ENCODE measurements at regions not wholly inside any gene's neighbourhood (a gene's known extent, or its start where the extent isn't known, plus 50 kb on each side); places are given as distances from the start of the nearest gene placed in this dataset.

DNA sequence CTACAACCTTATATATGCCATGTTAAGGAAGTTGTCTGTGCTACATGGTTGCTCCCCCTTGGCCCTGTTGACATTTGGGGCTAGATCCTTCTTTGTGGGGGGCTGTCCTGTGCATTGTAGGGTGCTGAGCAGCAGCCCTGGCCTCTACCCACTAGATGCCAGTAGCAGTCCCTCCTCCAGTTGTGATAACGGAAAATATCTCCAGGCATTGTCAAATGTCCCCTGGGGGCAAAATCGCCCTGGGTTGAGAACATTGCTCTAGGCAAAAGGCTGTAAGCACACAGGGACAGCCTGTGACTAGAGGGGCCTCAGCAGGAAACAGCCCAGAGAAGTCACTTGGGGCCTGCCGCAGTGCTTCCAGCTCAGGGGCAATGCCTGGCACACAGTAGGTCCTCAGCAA, 1100.3 kb downstream of the BCL11B start:
- Histone ChIP-seq H3K4me3 (no peak overlapping the region), H3K4me1 (no peaks in the 10 kb centered on the region), H3K27ac (no peak overlapping the region), H3K27me3 (no peaks in the 10 kb centered on the region), H3K9me3 (peaks cover 0 to 16% (median 0%) of the 10 kb centered on the region in 4 donors), H3K36me3 (no peaks in the 10 kb centered on the region)
- TF ChIP-seq, protein P1, sequence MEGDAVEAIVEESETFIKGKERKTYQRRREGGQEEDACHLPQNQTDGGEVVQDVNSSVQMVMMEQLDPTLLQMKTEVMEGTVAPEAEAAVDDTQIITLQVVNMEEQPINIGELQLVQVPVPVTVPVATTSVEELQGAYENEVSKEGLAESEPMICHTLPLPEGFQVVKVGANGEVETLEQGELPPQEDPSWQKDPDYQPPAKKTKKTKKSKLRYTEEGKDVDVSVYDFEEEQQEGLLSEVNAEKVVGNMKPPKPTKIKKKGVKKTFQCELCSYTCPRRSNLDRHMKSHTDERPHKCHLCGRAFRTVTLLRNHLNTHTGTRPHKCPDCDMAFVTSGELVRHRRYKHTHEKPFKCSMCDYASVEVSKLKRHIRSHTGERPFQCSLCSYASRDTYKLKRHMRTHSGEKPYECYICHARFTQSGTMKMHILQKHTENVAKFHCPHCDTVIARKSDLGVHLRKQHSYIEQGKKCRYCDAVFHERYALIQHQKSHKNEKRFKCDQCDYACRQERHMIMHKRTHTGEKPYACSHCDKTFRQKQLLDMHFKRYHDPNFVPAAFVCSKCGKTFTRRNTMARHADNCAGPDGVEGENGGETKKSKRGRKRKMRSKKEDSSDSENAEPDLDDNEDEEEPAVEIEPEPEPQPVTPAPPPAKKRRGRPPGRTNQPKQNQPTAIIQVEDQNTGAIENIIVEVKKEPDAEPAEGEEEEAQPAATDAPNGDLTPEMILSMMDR (IDR thresholded peaks at IDR 0.05): no peak
- TF ChIP-seq POLR2A (IDR thresholded peaks at IDR 0.05): no peak
- TF ChIP-seq EP300 (IDR thresholded peaks at IDR 0.05): no peak
- 86 to 100% methylated on average over 1 to 3 of the region's 3 CpGs for WGBS, 2 donors
- no peak for DNase-seq (ENCODE audit: low spot score in 2 of 2)

DNA sequence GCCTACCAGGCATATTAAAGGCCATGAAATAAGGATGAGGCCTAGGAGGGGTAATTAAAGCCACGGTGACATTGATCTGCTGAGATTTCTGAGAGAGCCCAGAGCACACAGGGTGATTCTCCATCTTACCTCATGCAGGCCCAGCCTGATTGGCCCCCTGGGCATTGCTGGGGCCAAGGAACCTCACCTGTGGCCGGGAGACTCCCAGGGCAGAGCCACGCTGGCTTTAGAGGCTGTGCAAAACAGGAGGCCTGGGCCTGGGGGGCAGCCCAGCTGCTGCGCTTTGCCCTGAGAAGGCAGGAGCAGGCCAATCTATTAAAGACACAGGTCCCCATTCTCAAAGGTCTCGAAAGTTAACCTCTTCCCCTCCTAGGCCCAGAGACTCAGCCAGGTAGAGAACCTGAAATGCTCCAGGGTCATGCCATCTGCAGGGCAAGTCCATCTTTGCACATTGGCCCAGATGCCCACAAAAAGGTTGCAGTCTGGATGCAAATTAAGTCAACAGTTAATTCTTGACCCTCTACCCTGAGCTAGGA, 1099.7 kb downstream of the BCL11B start:
- Histone ChIP-seq H3K27me3 (no peaks in the 10 kb centered on the region), H3K27ac (no peak overlapping the region), H3K4me3 (no peak overlapping the region), H3K36me3 (no peaks in the 10 kb centered on the region), H3K9me3 (peaks cover 0 to 16% (median 0%) of the 10 kb centered on the region in 4 donors), H3K4me1 (no peaks in the 10 kb centered on the region)
- no peak for DNase-seq (ENCODE audit: low spot score in 2 of 2)
- TF ChIP-seq, protein P1 (IDR thresholded peaks at IDR 0.05): no peak
- TF ChIP-seq POLR2A (IDR thresholded peaks at IDR 0.05): no peak
- TF ChIP-seq EP300 (IDR thresholded peaks at IDR 0.05): no peak
- WGBS, 2 donors: 77 to 80% methylated on average over 5 of the region's 5 CpGs

DNA sequence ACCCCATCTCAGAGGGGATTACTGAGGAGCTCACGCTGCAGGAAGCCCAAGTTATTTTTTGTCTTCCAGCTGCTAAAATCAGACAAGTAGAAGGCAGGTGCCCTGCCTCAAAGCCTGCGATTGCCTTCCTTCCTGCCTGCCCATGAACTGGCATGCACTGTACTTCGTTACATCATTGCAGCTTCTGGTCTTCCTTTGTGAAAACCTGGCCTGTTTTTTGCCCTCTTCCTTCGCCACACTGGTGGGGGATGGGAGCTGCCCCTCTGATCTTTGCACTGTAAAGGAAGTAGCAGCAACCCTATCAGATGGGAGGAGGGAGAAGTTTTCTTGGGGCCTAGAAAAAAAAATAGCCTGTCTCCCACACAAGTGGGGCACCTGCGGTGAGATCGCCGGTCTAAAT, 1098.7 kb downstream of the BCL11B start:
- no peak for DNase-seq (ENCODE audit: low spot score in 2 of 2)
- Histone ChIP-seq H3K27me3 (no peaks in the 10 kb centered on the region), H3K9me3 (peaks cover 0 to 9% (median 0%) of the 10 kb centered on the region in 4 donors), H3K4me3 (no peak overlapping the region), H3K27ac (no peak overlapping the region), H3K36me3 (no peaks in the 10 kb centered on the region), H3K4me1 (no peaks in the 10 kb centered on the region)
- TF ChIP-seq, protein P1 (IDR thresholded peaks at IDR 0.05): no peak
- no peak for TF ChIP-seq EP300 (IDR thresholded peaks at IDR 0.05)
- no peak for TF ChIP-seq POLR2A (IDR thresholded peaks at IDR 0.05)
- 58 to 60% methylated on average over 7 of the region's 7 CpGs for WGBS, 2 donors

DNA sequence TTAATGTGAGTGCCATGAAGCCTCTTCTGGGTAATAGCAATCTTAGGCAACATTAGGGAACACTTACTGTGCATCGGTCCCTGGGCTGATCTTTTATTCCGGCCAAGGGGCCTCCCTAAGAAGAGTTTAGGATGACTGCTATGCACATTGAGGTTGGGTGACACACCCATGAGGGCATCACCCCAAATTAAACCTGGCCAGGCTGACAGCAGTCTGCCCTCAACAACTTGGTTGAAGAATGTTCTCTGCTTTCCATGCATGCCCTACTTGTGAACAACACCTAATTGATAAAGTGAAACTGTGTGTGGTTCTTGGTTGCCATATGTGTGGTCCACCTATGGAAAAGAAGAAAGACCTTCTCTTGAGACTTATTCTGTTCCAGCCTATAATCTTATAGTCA, 1098.0 kb downstream of the BCL11B start:
- WGBS, 2 donors: 81 to 87% methylated on average over 2 of the region's 2 CpGs
- Histone ChIP-seq H3K36me3 (no peaks in the 10 kb centered on the region), H3K9me3 (peaks cover 0 to 1% (median 0%) of the 10 kb centered on the region in 4 donors), H3K4me1 (no peaks in the 10 kb centered on the region), H3K27ac (no peak overlapping the region), H3K27me3 (no peaks in the 10 kb centered on the region), H3K4me3 (no peak overlapping the region)
- TF ChIP-seq, protein P1 (IDR thresholded peaks at IDR 0.05): no peak
- TF ChIP-seq POLR2A (IDR thresholded peaks at IDR 0.05) (no peak), EP300 (IDR thresholded peaks at IDR 0.05) (no peak)
- no peak for DNase-seq (ENCODE audit: low spot score in 2 of 2)

DNA sequence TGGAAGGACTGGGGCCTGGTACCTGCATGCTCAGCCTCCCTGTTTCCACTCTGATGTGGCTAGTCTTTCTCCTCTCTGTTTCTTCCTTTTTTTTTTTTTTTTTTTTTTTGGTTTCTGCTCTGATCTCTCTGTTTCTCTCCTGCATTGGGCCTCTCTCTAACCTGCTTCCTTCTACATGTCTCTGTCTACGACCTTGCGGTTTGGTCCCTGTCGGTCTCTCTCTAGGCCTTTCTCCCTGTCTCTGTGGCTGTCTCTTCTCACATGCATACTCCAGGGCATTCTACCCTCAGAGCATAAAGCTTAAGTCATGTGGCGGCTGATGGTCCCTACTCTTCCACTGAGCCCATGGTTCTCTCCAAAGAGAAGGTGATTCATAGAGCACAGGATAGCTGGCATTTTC, 1096.6 kb downstream of the BCL11B start:
- WGBS, 2 donors: 93 to 96% methylated on average over 4 of the region's 4 CpGs
- TF ChIP-seq, protein P1 (IDR thresholded peaks at IDR 0.05): no peak
- no peak for TF ChIP-seq EP300 (IDR thresholded peaks at IDR 0.05)

More for the DNA sequence above, 1096.6 kb downstream of the BCL11B start:
- Histone ChIP-seq H3K4me1 (no peaks in the 10 kb centered on the region), H3K4me3 (no peak overlapping the region), H3K27me3 (no peaks in the 10 kb centered on the region), H3K9me3 (no peaks in the 10 kb centered on the region), H3K27ac (no peak overlapping the region), H3K36me3 (no peaks in the 10 kb centered on the region)
- DNase-seq (ENCODE audit: low spot score in 2 of 2): no peak
